Activated CD4-positive, alpha-beta T cell treated with anti-CD3 and anti-CD28 coated beads, Interleukin-2, amount 10 ng/mL, durations not matched to agents 24 days and 14 days (primary cell): ENCODE measurements at regions not wholly inside any gene's neighbourhood (a gene's known extent, or its start where the extent isn't known, plus 50 kb on each side); places are given as distances from the start of the nearest gene placed in this dataset.

Source experiments
- DNase-seq: peaks from one replicate; pipeline ENCODE4 v3.0.0; 2022
- H3K27ac Mint-ChIP-seq: one replicate; pipeline ENCODE4 v1.8.0; 2022; ENCODE audit warnings: mild to moderate bottlenecking, mixed read lengths
- H3K27me3 Mint-ChIP-seq: one replicate; pipeline ENCODE4 v1.8.0; 2022; ENCODE audit warnings: mixed read lengths
- H3K36me3 Mint-ChIP-seq: one replicate; pipeline ENCODE4 v1.8.0; 2022; ENCODE audit warnings: low read depth, mild to moderate bottlenecking, mixed read lengths
- H3K4me1 Mint-ChIP-seq: one replicate; pipeline ENCODE4 v1.8.0; 2021; ENCODE audit warnings: mixed read lengths
- H3K4me3 Mint-ChIP-seq: one replicate; pipeline ENCODE4 v1.8.0; 2022; ENCODE audit warnings: mild to moderate bottlenecking, moderate library complexity, mixed read lengths
- H3K9me3 Mint-ChIP-seq: one replicate; pipeline ENCODE4 v1.8.0; 2021; ENCODE audit warnings: mixed read lengths
- intact Hi-C: fragments of 100-400 bp; cut with micrococcal nuclease; formaldehyde crosslinking; loops from one replicate; pipeline ENCODE4 v1.15.1; 2023

DNA sequence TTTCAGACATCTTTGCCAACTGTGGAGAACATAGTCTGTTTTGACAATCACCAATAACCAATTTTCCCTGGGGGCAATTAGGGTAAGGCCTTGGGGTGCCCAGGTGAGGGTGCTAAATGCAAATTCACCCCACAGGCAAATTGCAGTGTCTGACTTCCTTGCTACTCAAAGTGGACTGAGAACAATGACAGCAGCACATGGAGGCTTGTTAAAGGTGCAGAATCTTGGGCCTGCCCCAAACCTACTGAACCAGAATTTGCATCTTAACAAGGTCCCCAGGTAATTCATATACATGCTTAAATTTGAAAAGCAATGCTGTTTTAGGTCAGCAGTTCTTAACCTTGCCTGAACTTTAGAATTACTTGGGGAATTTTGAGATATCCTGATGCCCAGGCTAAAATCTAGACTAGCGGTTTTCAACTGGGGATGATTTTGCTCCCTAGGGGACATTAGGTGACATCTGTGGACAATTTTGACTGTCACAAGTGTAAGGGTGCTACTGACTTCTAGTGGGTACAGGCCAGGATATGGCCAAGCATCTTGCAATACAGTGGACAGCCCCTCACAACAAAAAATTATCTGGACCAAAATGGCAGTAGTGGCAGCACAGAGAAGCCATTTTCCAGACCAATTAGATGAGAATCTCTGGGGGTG, 80.2 kb upstream of the GCFC2 start:
- Mint-ChIP-seq H3K27me3 (peaks cover 2% of the 10 kb centered on the region), H3K36me3 (no peaks in the 10 kb centered on the region), H3K9me3 (no peaks in the 10 kb centered on the region), H3K4me1 (no peaks in the 10 kb centered on the region), H3K27ac (no peak overlapping the region), H3K4me3 (no peak overlapping the region)
- intact Hi-C loops: no loop called here
- DNase-seq: no peak

DNA sequence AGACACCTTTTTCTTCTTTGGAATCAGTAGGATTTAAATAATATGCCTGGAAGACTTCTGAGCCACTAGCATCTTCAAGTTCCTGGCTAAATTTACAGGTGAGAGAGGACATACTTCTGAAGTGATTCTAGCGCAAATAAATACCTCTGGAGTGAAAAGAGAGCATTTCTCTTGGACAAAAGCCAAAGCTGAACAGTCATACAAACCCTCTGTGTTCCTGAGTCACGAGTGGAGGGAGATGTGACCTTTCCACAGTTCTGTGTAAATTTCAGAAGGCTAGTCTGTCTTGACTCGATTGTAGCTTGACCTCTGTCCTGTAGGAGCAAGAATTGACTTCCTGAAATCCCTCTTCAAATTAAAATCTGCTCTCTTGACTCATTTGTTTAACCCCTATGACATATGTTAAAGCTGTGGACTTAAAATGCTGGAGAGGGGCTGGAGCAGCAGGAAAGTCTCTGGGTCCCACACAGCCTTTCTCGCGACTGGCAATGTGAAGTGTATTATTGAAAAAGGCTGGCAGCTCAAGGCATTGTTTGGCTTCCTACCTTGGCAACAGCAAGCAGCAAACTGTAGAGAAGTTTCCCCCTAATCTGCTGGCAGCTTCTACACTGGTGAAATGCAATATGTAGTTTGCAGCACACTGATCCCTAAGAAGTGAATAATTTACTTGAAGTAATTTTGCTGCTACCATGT, 79.6 kb upstream of the GCFC2 start:
- no peaks in the 10 kb centered on the region for H3K4me1 Mint-ChIP-seq
- no peak for DNase-seq
- intact Hi-C loops: no loop called here
- H3K4me3 Mint-ChIP-seq: no peak overlapping the region
- no peak overlapping the region for H3K27ac Mint-ChIP-seq
- peaks cover 2% of the 10 kb centered on the region for H3K27me3 Mint-ChIP-seq
- no peaks in the 10 kb centered on the region for H3K36me3 Mint-ChIP-seq
- no peaks in the 10 kb centered on the region for H3K9me3 Mint-ChIP-seq

DNA sequence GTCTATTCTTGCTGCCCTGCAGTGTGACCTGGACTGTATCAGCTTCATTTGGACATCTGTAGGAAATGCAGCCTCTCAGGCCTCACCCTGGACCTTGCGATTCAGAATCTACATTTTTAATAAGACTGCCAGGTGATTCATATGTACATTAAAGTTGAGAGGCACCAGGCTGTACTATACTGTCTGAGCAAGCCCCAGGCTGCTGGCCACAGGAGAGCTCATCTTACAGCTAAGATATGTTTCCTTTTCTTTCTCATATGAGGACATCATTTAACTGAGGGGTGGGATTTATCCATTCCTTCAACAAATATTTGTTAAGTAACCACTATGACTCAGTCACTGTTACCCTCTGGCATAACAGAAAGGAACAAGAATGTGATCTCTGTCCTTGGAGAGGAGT, 78.2 kb upstream of the GCFC2 start:
- Mint-ChIP-seq H3K4me1 (no peaks in the 10 kb centered on the region), H3K36me3 (no peaks in the 10 kb centered on the region), H3K4me3 (no peak overlapping the region), H3K9me3 (no peaks in the 10 kb centered on the region), H3K27ac (no peak overlapping the region), H3K27me3 (peaks cover under 1% of the 10 kb centered on the region)
- no peak for DNase-seq
- intact Hi-C loops: loop anchor here (5.0 kb wide), 1 partner anchor 813 kb away; no protein-coding TSS in a partner anchor

DNA sequence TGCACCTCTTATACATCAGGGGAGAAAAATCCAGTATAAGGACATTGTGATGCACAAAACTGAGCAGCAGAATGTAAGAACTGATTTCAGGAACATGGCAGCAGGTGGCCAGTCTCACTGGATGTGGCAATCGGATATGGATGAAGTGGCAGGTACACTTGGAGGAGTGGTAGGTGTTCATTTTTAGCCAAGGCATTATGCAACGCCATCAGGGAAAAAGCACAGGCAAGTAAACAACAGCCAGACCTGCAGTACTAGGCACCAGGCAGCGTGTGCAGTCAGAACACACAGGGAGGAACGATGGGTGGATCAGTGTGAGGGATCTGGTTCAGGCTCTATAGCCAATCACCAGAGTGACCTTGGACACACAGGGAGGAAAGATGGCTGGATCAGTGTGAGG, 77.4 kb upstream of the GCFC2 start:
- Mint-ChIP-seq H3K36me3 (no peaks in the 10 kb centered on the region), H3K27me3 (peaks cover 1% of the 10 kb centered on the region)
- intact Hi-C loops: loop anchor here (5.0 kb wide), 1 partner anchor 814 kb away; no protein-coding TSS in a partner anchor

DNA sequence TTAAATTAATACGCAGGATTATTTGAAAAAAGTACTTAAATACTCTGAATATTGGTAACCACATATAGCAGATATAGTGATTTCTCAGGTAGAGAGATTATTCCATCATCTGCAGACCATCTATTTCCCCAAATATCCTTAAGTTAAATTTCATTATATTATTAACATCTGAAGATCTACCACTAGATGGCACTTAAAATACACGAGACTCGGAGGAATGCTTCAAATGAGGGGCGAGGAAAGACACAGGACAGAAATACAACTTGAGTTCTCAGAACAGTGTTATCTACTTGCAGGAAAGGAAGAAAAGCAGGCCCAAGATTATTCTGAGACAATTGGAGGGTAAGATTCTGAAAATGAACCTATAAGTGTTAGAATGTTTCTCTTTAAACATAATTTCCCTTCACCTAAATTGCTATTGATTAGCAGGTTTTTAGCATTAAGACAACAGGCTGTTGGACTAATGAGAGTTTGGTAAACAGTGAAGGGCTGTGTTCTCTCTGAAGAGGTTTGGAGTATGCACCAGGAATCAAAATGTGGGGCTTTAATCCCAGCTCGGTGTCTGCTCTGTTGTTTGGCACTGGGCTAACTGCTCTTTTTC, 76.9 kb upstream of the GCFC2 start:
- no peak for DNase-seq
- Mint-ChIP-seq H3K4me3 (no peak overlapping the region), H3K4me1 (no peaks in the 10 kb centered on the region), H3K9me3 (no peaks in the 10 kb centered on the region), H3K36me3 (no peaks in the 10 kb centered on the region), H3K27ac (no peak overlapping the region), H3K27me3 (peaks cover 1% of the 10 kb centered on the region)
- intact Hi-C loops: loop anchor here (5.0 kb wide), 1 partner anchor 815 kb away; no protein-coding TSS in a partner anchor

More for the DNA sequence above, 77.4 kb upstream of the GCFC2 start:
- H3K4me3 Mint-ChIP-seq: no peak overlapping the region
- H3K9me3 Mint-ChIP-seq: no peaks in the 10 kb centered on the region
- no peak overlapping the region for H3K27ac Mint-ChIP-seq
- H3K4me1 Mint-ChIP-seq: no peaks in the 10 kb centered on the region
- DNase-seq: no peak

DNA sequence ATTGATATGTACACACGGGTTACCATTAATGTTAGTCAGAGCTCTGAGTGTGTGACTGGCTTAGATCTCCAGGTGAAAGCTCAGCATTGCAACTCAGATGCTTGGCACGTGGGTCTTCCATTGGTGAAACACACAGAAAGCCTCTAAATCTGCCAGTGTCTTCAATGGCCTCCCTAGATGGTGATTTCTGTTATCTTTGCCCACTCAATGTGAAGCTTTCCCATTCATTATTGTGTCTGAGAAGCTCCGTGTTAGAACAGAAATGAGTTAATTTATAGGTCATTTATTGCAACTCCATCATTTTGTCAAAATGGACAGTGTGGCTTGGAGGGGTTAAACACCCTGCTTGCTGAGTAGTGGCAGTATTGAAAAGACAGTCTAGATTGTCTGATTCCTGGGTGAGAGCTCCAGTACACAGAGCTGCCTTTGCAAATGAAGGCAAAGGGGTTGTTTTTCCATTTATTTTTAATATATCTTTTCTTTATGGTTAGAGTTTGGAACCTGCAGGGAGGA, 64.7 kb upstream of the GCFC2 start:
- Mint-ChIP-seq H3K36me3 (no peaks in the 10 kb centered on the region), H3K4me1 (no peaks in the 10 kb centered on the region), H3K4me3 (no peak overlapping the region), H3K27ac (no peak overlapping the region), H3K27me3 (peaks cover 12% of the 10 kb centered on the region), H3K9me3 (no peaks in the 10 kb centered on the region)
- no peak for DNase-seq
- intact Hi-C loops: no loop called here

DNA sequence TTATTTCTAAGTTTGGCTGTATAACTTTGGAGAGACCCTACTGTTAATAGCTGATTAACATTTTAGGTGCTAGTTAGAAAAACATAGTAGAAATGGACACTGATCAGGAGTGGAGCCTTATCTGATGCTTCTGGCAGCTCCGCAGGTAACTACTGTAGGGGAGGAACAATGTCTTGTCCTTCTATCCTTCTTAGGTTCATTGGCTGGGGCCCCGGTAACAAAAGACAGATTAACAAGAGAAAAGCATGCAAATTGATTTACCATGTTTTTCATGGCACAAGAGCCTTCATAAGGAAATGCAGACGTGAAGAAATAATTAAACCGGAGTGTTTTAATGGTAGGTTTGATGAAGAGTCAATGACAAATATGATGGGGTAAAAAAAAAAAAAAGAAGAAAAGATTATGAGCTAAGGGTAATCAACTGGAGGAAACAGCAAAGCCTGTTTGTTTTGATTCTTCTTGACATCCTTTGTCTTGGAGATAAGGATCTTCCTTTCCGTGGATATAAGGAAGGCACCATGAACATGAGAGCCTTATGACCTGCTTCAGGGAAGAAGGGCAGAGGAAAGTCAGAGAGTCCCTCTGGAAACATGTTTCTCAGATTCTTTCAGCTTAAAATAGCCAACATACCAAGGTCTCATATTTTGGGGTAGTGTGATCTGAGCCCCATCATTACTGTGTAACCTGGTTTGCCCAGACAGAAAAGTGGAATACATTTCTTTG, 62.4 kb upstream of the GCFC2 start:
- Mint-ChIP-seq H3K27me3 (peaks cover 12% of the 10 kb centered on the region), H3K27ac (no peak overlapping the region), H3K4me3 (no peak overlapping the region), H3K36me3 (no peaks in the 10 kb centered on the region), H3K4me1 (no peaks in the 10 kb centered on the region), H3K9me3 (no peaks in the 10 kb centered on the region)
- intact Hi-C loops: no loop called here
- no peak for DNase-seq

DNA sequence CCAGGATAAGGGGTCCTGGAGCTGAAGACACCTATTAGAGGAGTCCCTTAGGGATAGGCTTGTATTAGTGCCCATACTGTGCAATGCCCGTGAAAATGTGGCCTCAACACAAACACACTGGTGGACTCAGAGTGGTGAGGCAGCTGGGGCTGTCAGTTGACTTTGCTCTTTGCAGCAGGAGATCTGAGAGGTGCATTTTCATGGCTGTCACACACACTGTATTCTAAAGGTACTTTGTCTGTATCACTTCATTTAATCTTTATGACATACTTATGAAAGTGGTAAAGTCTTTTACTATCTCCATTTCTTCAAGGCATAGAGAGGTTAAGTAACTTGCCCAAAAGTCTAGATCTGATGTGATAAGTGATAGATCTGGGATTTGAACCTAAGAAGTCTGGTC, 55.1 kb upstream of the GCFC2 start:
- Mint-ChIP-seq H3K36me3 (no peaks in the 10 kb centered on the region), H3K4me3 (no peak overlapping the region), H3K27ac (no peak overlapping the region), H3K27me3 (peaks cover 4% of the 10 kb centered on the region), H3K9me3 (no peaks in the 10 kb centered on the region), H3K4me1 (no peaks in the 10 kb centered on the region)
- intact Hi-C loops: no loop called here
- DNase-seq: no peak

DNA sequence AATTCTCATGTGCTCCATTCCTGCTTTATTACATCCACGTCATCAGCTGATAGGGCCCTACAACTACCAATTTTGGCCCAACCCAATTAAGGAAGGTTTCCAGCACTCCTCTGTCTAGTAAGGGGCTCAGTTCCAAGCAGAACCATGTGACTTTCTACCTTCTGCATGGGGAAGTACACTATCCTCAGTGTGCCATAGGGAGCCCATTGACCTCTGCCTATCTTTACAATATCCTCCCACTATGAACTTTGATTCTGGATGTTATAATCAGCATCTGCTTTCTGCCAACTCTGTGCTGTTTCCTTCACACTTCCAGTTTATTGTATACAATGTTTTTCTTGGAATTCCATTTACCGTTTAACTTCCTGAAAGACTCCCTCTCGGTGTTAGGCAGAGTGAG, 53.9 kb upstream of the GCFC2 start:
- H3K36me3 Mint-ChIP-seq: no peaks in the 10 kb centered on the region
- peaks cover 4% of the 10 kb centered on the region for H3K27me3 Mint-ChIP-seq
- H3K4me1 Mint-ChIP-seq: no peaks in the 10 kb centered on the region
- no peak for DNase-seq
- H3K27ac Mint-ChIP-seq: no peak overlapping the region
- H3K9me3 Mint-ChIP-seq: no peaks in the 10 kb centered on the region
- intact Hi-C loops: no loop called here
- H3K4me3 Mint-ChIP-seq: no peak overlapping the region
